ENCODE measurements at regions not wholly inside any gene's neighbourhood (a gene's known extent, or its start where the extent isn't known, plus 50 kb on each side); places are given as distances from the start of the nearest gene placed in this dataset.

GRCh38 chr21:34217263-34217662 lies 143.9 kb downstream of the MRPS6 start:
- no peak for TF ChIP-seq CTCF (IDR thresholded peaks at IDR 0.05)
- no peak for TF ChIP-seq POLR2A (IDR thresholded peaks at IDR 0.05)
